ENCODE measurements at regions not wholly inside any gene's neighbourhood (a gene's known extent, or its start where the extent isn't known, plus 50 kb on each side); places are given as distances from the start of the nearest gene placed in this dataset.
A peak's percentile ranks its signal among the peaks of the same experiment; 100 is the strongest.

DNA sequence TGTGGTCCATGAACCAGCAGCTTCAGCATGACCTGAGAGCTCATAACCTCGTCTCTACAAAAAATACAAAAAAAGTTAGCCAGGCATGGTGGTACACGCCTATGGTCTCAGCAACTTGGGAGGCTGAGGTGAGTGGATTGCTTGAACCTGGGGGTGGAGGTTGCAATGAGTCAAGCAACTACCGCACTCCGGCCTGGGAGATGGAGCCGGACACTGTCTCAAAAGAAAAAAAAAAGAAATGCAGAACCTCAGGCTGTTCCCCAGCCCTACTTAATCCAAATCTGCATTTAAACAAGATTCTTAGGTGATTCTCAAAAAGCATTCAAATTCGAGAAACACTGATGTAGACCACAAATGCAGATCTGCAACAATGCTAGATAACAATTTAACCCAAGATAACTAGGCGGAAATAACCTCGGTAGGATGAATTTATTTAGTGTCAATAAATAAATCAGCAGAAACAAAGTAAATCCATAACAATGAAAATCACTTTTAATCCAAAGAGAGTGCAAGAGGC is 203.5 kb downstream of the SP3 start:
- Mint-ChIP-seq H3K27ac (peak overlapping the region; percentile 84), H3K9me3 (no peaks in the 10 kb centered on the region), H3K4me1 (peaks cover 51% of the 10 kb centered on the region), H3K4me3 (peak overlapping the region; percentile 24; the same call in 1 of the 2 replicates), H3K27me3 (ENCODE audit: low read depth) (no peaks in the 10 kb centered on the region), H3K36me3 (no peaks in the 10 kb centered on the region)
- TF ChIP-seq ZNF232 (CRISPR knock-in tag; IDR thresholded peaks at IDR 0.05) (no peak), TEAD1 (CRISPR knock-in tag; IDR thresholded peaks at IDR 0.05) (0 out of 2 replicates have a peak, but pooled peaks have one; percentile 48), ATF2 (CRISPR knock-in tag; IDR thresholded peaks at IDR 0.05; ENCODE audit: borderline replicate concordance, low read depth) (no peak)
- ATAC-seq, result peak; percentile 81
- ChIA-PET CTCF (interaction anchor here (0.7 to 1.1 kb wide), 2 partner anchors 9 to 794 kb away, joined by 3 read pairs; no protein-coding TSS in a partner anchor), POLR2A (no interaction called here)
- DNase-seq (ENCODE audit: low spot score), result no peak

- ATAC-seq (no peak), DNase-seq (ENCODE audit: low spot score) (no peak)
- Mint-ChIP-seq H3K4me1 (peaks cover 51% of the 10 kb centered on the region), H3K9me3 (no peaks in the 10 kb centered on the region), H3K27me3 (ENCODE audit: low read depth) (no peaks in the 10 kb centered on the region), H3K27ac (peak overlapping the region; percentile 38; the same call in 1 of the 2 replicates), H3K36me3 (no peaks in the 10 kb centered on the region), H3K4me3 (no peak overlapping the region)
- CTCF ChIA-PET, result interaction anchor here (0.7 to 1.0 kb wide), 2 partner anchors 12 to 795 kb away, joined by 3 read pairs; no protein-coding TSS in a partner anchor
- TF ChIP-seq, protein P1, sequence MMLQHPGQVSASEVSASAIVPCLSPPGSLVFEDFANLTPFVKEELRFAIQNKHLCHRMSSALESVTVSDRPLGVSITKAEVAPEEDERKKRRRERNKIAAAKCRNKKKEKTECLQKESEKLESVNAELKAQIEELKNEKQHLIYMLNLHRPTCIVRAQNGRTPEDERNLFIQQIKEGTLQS (CRISPR knock-in tag; conservative IDR thresholded peaks at IDR 0.05), result no peak
- no peak for TF ChIP-seq ZNF425 (CRISPR knock-in tag; conservative IDR thresholded peaks at IDR 0.05)
- no peak for TF ChIP-seq RELA (CRISPR knock-in tag; IDR thresholded peaks at IDR 0.05; ENCODE audit: borderline replicate concordance)
- TF ChIP-seq ETV6 (CRISPR knock-in tag; IDR thresholded peaks at IDR 0.05), result no peak
- POLR2A ChIA-PET, result no interaction called here
Measured at GRCh38 chr2:173762221-173762620, 203.0 kb downstream of the SP3 start.

- CTCF ChIA-PET, result interaction anchor here (1.0 kb wide), 1 partner anchor 13 kb away, joined by 3 read pairs; no protein-coding TSS in a partner anchor
- no peak overlapping the region for H3K4me3 Mint-ChIP-seq
- POLR2A ChIA-PET, result no interaction called here
- no peak for ATAC-seq
- H3K4me1 Mint-ChIP-seq, result peaks cover 44% of the 10 kb centered on the region
- DNase-seq (ENCODE audit: low spot score), result no peak
- TF ChIP-seq TEAD1 (CRISPR knock-in tag; IDR thresholded peaks at IDR 0.05), result no peak
- TF ChIP-seq, protein P2, sequence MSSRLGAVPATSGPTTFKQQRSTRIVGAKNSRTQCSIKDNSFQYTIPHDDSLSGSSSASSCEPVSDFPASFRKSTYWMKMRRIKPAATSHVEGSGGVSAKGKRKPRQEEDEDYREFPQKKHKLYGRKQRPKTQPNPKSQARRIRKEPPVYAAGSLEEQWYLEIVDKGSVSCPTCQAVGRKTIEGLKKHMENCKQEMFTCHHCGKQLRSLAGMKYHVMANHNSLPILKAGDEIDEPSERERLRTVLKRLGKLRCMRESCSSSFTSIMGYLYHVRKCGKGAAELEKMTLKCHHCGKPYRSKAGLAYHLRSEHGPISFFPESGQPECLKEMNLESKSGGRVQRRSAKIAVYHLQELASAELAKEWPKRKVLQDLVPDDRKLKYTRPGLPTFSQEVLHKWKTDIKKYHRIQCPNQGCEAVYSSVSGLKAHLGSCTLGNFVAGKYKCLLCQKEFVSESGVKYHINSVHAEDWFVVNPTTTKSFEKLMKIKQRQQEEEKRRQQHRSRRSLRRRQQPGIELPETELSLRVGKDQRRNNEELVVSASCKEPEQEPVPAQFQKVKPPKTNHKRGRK (CRISPR knock-in tag; IDR thresholded peaks at IDR 0.05; ENCODE audit: borderline replicate concordance), result peak; percentile 93; the same call in 1 of the 2 replicates
- no peak overlapping the region for H3K27ac Mint-ChIP-seq
- no peaks in the 10 kb centered on the region for H3K9me3 Mint-ChIP-seq
- no peaks in the 10 kb centered on the region for H3K36me3 Mint-ChIP-seq
- H3K27me3 Mint-ChIP-seq (ENCODE audit: low read depth), result no peaks in the 10 kb centered on the region
Measured at GRCh38 chr2:173762864-173763263, 202.3 kb downstream of the SP3 start.

- no peak for TF ChIP-seq MXD4 (CRISPR knock-in tag; IDR thresholded peaks at IDR 0.05; ENCODE audit: borderline replicate concordance)
- no peak for TF ChIP-seq CBFB (CRISPR knock-in tag; IDR thresholded peaks at IDR 0.05; ENCODE audit: low read depth)
- TF ChIP-seq, protein P3, sequence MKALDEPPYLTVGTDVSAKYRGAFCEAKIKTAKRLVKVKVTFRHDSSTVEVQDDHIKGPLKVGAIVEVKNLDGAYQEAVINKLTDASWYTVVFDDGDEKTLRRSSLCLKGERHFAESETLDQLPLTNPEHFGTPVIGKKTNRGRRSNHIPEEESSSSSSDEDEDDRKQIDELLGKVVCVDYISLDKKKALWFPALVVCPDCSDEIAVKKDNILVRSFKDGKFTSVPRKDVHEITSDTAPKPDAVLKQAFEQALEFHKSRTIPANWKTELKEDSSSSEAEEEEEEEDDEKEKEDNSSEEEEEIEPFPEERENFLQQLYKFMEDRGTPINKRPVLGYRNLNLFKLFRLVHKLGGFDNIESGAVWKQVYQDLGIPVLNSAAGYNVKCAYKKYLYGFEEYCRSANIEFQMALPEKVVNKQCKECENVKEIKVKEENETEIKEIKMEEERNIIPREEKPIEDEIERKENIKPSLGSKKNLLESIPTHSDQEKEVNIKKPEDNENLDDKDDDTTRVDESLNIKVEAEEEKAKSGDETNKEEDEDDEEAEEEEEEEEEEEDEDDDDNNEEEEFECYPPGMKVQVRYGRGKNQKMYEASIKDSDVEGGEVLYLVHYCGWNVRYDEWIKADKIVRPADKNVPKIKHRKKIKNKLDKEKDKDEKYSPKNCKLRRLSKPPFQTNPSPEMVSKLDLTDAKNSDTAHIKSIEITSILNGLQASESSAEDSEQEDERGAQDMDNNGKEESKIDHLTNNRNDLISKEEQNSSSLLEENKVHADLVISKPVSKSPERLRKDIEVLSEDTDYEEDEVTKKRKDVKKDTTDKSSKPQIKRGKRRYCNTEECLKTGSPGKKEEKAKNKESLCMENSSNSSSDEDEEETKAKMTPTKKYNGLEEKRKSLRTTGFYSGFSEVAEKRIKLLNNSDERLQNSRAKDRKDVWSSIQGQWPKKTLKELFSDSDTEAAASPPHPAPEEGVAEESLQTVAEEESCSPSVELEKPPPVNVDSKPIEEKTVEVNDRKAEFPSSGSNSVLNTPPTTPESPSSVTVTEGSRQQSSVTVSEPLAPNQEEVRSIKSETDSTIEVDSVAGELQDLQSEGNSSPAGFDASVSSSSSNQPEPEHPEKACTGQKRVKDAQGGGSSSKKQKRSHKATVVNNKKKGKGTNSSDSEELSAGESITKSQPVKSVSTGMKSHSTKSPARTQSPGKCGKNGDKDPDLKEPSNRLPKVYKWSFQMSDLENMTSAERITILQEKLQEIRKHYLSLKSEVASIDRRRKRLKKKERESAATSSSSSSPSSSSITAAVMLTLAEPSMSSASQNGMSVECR (CRISPR knock-in tag; IDR thresholded peaks at IDR 0.05; ENCODE audit: borderline replicate concordance), result no peak
- TF ChIP-seq JAZF1 (CRISPR knock-in tag; IDR thresholded peaks at IDR 0.05), result no peak
- TF ChIP-seq SOX15 (CRISPR knock-in tag; IDR thresholded peaks at IDR 0.05), result no peak
- no peak for TF ChIP-seq OVOL2 (CRISPR knock-in tag; IDR thresholded peaks at IDR 0.05; ENCODE audit: borderline replicate concordance)
Measured at GRCh38 chr2:173763641-173764040, 201.5 kb downstream of the SP3 start.

More at GRCh38 chr2:173763641-173764040, 201.5 kb downstream of the SP3 start:
- Mint-ChIP-seq H3K27ac (no peak overlapping the region), H3K4me1 (peaks cover 42% of the 10 kb centered on the region), H3K9me3 (no peaks in the 10 kb centered on the region), H3K36me3 (no peaks in the 10 kb centered on the region), H3K4me3 (no peak overlapping the region), H3K27me3 (ENCODE audit: low read depth) (no peaks in the 10 kb centered on the region)
- ChIA-PET POLR2A (no interaction called here), CTCF (interaction anchor here (0.7 to 1.4 kb wide), 3 partner anchors 8 to 77 kb away, joined by 3 read pairs; no protein-coding TSS in a partner anchor)
- no peak for ATAC-seq
- DNase-seq (ENCODE audit: low spot score), result no peak

Measured in WTC11 (cell line).